Ovary (tissue), 3 donors: ENCODE measurements at regions not wholly inside any gene's neighbourhood (a gene's known extent, or its start where the extent isn't known, plus 50 kb on each side); places are given as distances from the start of the nearest gene placed in this dataset.

Experiments
- EP300 ChIP-seq: sonication (generic); formaldehyde crosslinking; IDR thresholded peaks from one replicate; pipeline ENCODE4 v1.6.1; 2017; ENCODE audit warnings: antibody characterized with exemption
- POLR2A ChIP-seq: fragments of 450-650 bp; IDR thresholded peaks from one replicate; pipeline ENCODE4 v1.6.1; 2017; ENCODE audit warnings: antibody characterized with exemption, mild to moderate bottlenecking, moderate library complexity
- TF ChIP-seq, protein P1 (sequence below), 3 donors: fragments of 450-650 bp in 2 of 3; fragments of 200-600 bp in 1 of 3; IDR thresholded peaks; one replicate each; pipeline versions ENCODE4 v1.5.1 to v1.8.0; 2016 to 2022; ENCODE audit warnings: antibody characterized with exemption in 3 of 3, mild to moderate bottlenecking in 1 of 3
- donor health status: DM: no; HTN: no; CAD: no.

DNA sequence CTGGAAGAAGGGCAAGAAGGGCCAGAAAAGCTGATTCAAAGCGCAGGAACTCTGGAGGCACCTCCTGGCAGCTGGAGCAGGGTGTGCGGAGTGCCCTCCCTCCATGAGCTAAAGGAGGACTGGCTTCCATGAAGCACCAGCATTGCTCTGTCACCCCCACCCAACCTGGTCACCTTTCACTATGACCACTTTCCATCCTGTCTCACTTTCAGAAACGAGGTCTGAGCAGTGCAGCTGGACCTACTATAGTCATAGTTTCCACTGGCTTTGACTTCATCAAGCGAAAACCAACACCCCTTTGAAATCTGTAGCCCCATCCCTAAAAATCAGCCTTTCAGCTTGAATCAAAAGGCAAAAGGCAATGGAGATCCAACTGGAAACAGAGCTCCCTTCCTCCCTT lies 84.8 kb upstream of the CACNA1E start:
- TF ChIP-seq, protein P1, sequence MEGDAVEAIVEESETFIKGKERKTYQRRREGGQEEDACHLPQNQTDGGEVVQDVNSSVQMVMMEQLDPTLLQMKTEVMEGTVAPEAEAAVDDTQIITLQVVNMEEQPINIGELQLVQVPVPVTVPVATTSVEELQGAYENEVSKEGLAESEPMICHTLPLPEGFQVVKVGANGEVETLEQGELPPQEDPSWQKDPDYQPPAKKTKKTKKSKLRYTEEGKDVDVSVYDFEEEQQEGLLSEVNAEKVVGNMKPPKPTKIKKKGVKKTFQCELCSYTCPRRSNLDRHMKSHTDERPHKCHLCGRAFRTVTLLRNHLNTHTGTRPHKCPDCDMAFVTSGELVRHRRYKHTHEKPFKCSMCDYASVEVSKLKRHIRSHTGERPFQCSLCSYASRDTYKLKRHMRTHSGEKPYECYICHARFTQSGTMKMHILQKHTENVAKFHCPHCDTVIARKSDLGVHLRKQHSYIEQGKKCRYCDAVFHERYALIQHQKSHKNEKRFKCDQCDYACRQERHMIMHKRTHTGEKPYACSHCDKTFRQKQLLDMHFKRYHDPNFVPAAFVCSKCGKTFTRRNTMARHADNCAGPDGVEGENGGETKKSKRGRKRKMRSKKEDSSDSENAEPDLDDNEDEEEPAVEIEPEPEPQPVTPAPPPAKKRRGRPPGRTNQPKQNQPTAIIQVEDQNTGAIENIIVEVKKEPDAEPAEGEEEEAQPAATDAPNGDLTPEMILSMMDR (IDR thresholded peaks at IDR 0.05): no peak
- TF ChIP-seq EP300 (no peak), POLR2A (no peak)
